ENCODE measurements at regions not wholly inside any gene's neighbourhood (a gene's known extent, or its start where the extent isn't known, plus 50 kb on each side); places are given as distances from the start of the nearest gene placed in this dataset.

DNA sequence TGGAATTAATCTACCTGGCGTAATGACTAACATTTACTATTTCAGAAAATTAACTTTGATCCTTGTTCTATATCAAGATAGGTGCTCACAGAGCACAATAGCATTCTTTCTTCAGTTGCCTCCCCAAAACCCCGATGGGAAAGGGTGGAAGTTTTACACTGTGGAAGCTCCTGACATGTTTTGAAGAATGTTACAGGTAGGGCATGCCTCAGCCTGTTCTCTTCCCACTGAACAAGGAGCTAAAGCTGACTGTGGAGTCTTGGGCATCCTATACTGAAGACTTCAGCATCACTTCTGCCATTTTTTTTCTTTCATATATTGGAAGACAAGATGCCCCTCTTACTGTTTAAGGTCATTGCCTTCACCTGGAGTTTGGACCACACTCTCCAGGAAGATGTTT is 211.2 kb downstream of the SPP2 start:
- H3K4me3 ChIP-seq: no peak overlapping the region
- no peak for DNase-seq (ENCODE audit: low read depth, low spot score)

DNA sequence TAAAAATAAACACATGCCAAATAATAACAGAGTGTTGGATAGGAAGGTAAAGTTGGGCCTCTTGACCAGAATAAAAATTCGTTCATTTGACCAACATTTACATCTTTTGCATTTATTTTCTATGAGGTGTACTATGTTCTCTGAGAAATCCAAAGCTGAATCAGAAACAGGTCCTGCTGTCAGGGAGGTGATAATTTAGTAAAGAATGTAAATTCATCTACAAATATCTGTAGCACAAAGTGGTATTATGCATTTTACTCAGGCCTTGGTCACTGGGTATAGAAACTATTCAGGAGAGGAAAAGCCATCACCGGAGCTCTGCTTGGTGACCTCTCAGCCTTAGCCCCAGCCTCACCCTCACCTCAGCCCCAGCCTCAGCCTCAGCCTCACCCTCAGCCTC is 208.9 kb downstream of the SPP2 start:
- no peak overlapping the region for H3K9ac ChIP-seq (ENCODE audit: insufficient read length)
- H3K27ac ChIP-seq: no peak overlapping the region
- no peaks in the 10 kb centered on the region for H3K9me3 ChIP-seq (ENCODE audit: low read depth, low read length)
- no peak overlapping the region for H3K4me3 ChIP-seq
- DNase-seq (ENCODE audit: low read depth, low spot score): no peak
- TF ChIP-seq FOXP2 (optimal IDR thresholded peaks at IDR 0.05; ENCODE audit: control extremely low read depth, extremely low read length, insufficient read depth): no peak
- no peaks in the 10 kb centered on the region for H3K36me3 ChIP-seq (ENCODE audit: insufficient read depth, low read length)

More for the DNA sequence above, 211.2 kb downstream of the SPP2 start:
- Histone ChIP-seq H3K27ac (no peak overlapping the region), H3K36me3 (ENCODE audit: insufficient read depth, low read length) (no peaks in the 10 kb centered on the region), H3K9me3 (ENCODE audit: low read depth, low read length) (no peaks in the 10 kb centered on the region), H3K9ac (ENCODE audit: insufficient read length) (no peak overlapping the region)
- TF ChIP-seq EZH2 (IDR thresholded peaks at IDR 0.05) (no peak), POLR2AphosphoS5 (IDR thresholded peaks at IDR 0.05; ENCODE audit: borderline replicate concordance, low read depth, low read length) (no peak), FOXP2 (optimal IDR thresholded peaks at IDR 0.05; ENCODE audit: control extremely low read depth, extremely low read length, insufficient read depth) (no peak)

DNA sequence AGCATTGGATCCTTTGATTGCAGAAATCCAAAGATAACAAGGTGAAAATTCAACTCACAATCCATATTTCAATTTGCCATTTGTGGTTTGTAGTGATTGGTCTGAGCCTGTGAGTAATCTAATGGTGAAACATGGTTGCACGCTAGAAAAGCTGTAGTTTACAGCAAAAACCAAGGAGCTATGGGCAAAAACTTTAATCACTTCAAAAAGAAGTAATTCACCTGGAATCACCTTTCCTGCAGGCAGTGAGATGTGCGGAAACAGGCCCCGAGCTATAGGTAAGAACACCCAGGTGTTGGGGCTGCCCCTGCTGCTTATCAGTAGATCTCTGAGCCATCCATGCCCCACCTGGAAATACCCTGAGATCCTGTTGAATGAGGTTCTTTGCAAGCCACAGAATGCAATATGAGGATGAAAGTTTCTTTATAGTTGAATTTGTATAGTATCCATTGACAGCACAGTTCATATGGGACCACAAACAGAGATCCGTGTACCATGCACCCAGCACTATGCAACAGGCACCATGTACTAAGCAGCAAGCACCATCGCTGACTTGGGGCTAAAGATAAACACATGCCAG is 208.2 kb downstream of the SPP2 start:
- Histone ChIP-seq H3K4me3 (no peak overlapping the region), H3K27ac (no peak overlapping the region), H3K36me3 (ENCODE audit: insufficient read depth, low read length) (no peaks in the 10 kb centered on the region), H3K9me3 (ENCODE audit: low read depth, low read length) (no peaks in the 10 kb centered on the region), H3K9ac (ENCODE audit: insufficient read length) (no peak overlapping the region)
- TF ChIP-seq EZH2 (IDR thresholded peaks at IDR 0.05) (no peak), FOXP2 (optimal IDR thresholded peaks at IDR 0.05; ENCODE audit: control extremely low read depth, extremely low read length, insufficient read depth) (no peak), POLR2AphosphoS5 (IDR thresholded peaks at IDR 0.05; ENCODE audit: borderline replicate concordance, low read depth, low read length) (no peak)
- DNase-seq (ENCODE audit: low read depth, low spot score): no peak

DNA sequence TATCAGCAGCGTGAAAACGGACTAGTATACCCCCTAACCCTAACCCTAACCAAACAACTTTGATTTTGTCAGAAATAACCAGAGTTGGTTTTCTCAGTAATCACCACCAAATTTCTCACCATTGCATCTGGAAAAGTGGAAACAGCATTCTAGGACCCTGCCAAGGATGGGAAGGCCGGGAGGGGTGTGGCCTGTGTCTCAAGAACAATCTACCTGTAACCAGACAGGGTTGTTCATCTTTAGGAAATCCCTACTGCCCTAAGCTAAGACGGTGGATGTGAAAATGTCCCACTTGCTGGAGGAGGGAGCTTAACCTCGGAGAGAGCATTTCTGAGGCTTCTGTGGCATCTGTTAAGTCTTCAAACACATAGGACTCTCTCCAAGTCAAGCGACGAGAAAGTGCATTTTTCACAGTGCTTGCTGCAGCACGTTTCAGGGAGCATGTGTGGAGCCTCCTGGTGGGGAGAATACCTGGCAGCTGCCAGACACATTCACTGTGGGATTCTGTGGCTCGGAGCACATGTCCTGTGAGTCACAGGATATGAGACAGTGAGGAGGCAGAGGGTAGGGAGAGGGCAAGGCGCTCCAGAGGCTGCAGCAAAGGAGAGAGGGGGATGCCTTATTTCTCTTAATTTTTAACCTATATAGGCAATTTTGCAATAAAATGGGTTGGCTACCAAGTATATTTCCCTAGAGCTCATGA is 207.5 kb downstream of the SPP2 start:
- Histone ChIP-seq H3K4me3 (no peak overlapping the region), H3K9me3 (ENCODE audit: low read depth, low read length) (no peaks in the 10 kb centered on the region), H3K27ac (no peak overlapping the region), H3K9ac (ENCODE audit: insufficient read length) (no peak overlapping the region), H3K36me3 (ENCODE audit: insufficient read depth, low read length) (no peaks in the 10 kb centered on the region)
- no peak for TF ChIP-seq POLR2AphosphoS5 (IDR thresholded peaks at IDR 0.05; ENCODE audit: borderline replicate concordance, low read depth, low read length)
- no peak for TF ChIP-seq EZH2 (IDR thresholded peaks at IDR 0.05)
- TF ChIP-seq FOXP2 (optimal IDR thresholded peaks at IDR 0.05; ENCODE audit: control extremely low read depth, extremely low read length, insufficient read depth): no peak
- no peak for DNase-seq (ENCODE audit: low read depth, low spot score)

DNA sequence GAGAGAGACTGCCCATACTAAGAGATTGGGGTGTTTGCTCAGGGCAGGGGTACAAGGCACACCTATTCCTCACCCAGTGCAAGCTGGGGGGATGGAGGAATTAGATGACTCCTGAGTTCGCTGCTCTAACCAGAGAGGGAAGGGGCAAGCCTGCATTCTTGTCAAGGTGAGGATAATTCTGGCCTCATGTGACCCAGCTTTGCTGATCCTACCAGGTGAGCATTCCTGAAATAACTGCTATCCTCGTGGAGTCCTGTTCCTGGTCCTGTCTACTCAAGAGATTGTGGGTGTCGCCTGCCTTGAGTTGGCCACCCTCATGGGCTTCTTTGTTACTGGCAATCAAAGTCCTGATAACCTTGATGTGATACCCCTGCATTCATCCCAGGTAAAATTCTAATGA is 206.0 kb downstream of the SPP2 start:
- Histone ChIP-seq H3K9ac (ENCODE audit: insufficient read length) (no peak overlapping the region), H3K4me3 (no peak overlapping the region), H3K36me3 (ENCODE audit: insufficient read depth, low read length) (no peaks in the 10 kb centered on the region), H3K9me3 (ENCODE audit: low read depth, low read length) (no peaks in the 10 kb centered on the region), H3K27ac (no peak overlapping the region)
- TF ChIP-seq FOXP2 (optimal IDR thresholded peaks at IDR 0.05; ENCODE audit: control extremely low read depth, extremely low read length, insufficient read depth) (no peak), EZH2 (IDR thresholded peaks at IDR 0.05) (no peak), POLR2AphosphoS5 (IDR thresholded peaks at IDR 0.05; ENCODE audit: borderline replicate concordance, low read depth, low read length) (no peak)
- DNase-seq (ENCODE audit: low read depth, low spot score): no peak

DNA sequence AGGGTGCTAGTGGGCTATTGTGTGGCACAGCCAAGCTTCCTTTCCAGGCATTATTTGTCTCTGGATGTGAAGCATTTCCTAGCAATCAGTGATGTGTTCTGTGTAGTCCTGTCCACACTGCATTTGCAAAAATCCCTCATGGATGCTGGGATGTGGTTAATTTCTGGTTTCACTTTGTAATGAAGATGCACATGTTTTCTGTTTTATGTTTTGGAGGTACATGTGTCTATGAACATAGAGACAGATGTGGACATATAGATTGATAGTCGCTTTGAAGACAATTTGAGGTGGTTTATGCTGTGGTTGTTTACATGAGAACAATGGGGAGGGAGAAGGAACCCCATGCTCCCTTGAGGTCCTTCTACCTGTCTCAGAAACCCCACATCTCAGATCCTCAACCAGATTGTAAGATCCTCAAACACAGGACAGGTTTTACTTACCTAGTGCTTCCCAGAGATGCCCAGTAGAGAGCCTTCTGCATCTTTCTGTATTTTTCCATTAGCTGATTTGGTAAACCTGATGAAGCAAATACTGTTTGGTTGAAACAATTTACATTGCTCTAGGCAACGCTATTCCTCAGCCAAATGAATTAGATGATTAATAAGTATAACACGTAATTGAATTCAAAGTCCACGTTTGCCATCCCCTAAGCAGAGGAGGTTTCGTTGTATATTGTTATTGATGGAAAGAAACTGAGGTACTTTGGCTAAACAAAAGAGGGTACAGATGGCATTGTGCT is 204.4 kb downstream of the SPP2 start:
- TF ChIP-seq EZH2 (IDR thresholded peaks at IDR 0.05): no peak
- TF ChIP-seq POLR2AphosphoS5 (IDR thresholded peaks at IDR 0.05; ENCODE audit: borderline replicate concordance, low read depth, low read length): no peak
- no peak for TF ChIP-seq FOXP2 (optimal IDR thresholded peaks at IDR 0.05; ENCODE audit: control extremely low read depth, extremely low read length, insufficient read depth)
- no peaks in the 10 kb centered on the region for H3K36me3 ChIP-seq (ENCODE audit: insufficient read depth, low read length)
- no peak overlapping the region for H3K9ac ChIP-seq (ENCODE audit: insufficient read length)
- no peak overlapping the region for H3K4me3 ChIP-seq
- no peak for DNase-seq (ENCODE audit: low read depth, low spot score)
- H3K27ac ChIP-seq: no peak overlapping the region
- H3K9me3 ChIP-seq (ENCODE audit: low read depth, low read length): no peaks in the 10 kb centered on the region

DNA sequence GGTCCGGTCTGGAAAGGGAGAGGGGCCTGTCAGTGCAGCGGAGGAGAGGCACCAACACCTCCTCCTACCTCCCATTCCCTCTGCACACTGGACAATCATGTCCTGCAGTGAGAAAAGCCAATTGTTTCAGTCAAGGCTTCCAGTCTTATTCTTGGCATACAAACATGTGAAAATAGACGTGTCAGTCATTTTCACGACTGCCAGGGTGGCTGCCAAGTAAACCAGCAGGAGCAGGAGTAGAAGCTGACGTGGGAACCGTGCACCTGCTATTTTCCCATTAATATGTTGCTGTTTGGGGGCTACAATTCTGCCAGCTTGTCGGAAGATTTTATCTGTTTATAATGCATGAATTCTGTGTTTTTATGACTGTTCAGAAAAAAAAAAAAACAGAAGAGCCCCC is 202.3 kb downstream of the SPP2 start:
- H3K9ac ChIP-seq (ENCODE audit: insufficient read length): no peak overlapping the region
- TF ChIP-seq FOXP2 (optimal IDR thresholded peaks at IDR 0.05; ENCODE audit: control extremely low read depth, extremely low read length, insufficient read depth): no peak
- no peak for TF ChIP-seq EZH2 (IDR thresholded peaks at IDR 0.05)
- no peak for TF ChIP-seq POLR2AphosphoS5 (IDR thresholded peaks at IDR 0.05; ENCODE audit: borderline replicate concordance, low read depth, low read length)
- no peak for DNase-seq (ENCODE audit: low read depth, low spot score)
- H3K9me3 ChIP-seq (ENCODE audit: low read depth, low read length): no peaks in the 10 kb centered on the region
- no peak overlapping the region for H3K27ac ChIP-seq
- H3K4me3 ChIP-seq: no peak overlapping the region
- no peaks in the 10 kb centered on the region for H3K36me3 ChIP-seq (ENCODE audit: insufficient read depth, low read length)

DNA sequence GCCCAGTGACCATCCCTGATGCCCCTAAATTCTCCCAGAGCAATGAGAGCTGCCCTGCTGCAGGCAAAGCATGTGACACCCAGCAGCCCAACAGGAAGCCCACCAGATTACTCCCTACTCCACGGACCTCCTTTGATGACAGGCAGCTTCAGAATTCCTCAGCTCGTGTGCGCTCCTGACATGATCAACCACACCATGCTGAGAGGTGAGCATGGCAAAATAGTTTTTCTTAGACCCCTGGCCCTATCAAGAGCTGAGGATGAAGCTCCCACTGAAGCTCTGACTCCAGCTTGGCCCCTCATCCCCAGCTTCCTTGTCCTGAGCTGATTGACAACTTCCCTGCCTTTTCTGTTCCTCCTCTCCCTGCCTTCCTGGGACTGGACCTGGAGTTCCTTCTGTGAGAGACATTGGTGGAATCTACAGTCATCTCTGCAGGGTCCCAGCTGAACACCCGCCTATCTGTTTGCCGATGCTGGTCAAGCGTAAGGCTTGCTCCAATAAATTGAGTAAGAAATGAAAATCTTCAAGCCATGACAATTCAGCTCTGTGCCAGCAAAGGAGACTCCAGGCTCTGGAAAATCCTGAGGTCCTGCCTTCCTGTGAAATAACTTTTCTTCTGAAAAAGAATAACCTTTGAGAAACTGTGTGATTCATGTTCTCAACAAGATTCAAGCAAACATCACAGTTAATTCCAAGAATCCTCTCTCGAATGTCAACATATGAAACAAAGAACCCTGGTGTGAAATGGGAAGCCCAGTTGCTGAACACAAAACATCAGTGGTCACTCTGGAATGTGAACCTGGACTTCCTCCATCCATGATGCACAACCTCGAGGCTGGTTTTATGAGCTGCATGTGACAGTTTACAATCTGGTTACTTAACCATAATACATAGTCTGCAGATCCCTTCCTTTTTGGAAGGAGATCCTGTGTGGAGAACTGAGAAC is 201.1 kb downstream of the SPP2 start:
- Histone ChIP-seq H3K9me3 (ENCODE audit: low read depth, low read length) (no peaks in the 10 kb centered on the region), H3K4me3 (no peak overlapping the region), H3K9ac (ENCODE audit: insufficient read length) (no peak overlapping the region), H3K27ac (no peak overlapping the region), H3K36me3 (ENCODE audit: insufficient read depth, low read length) (no peaks in the 10 kb centered on the region)
- no peak for DNase-seq (ENCODE audit: low read depth, low spot score)
- TF ChIP-seq FOXP2 (optimal IDR thresholded peaks at IDR 0.05; ENCODE audit: control extremely low read depth, extremely low read length, insufficient read depth) (no peak), EZH2 (IDR thresholded peaks at IDR 0.05) (no peak), POLR2AphosphoS5 (IDR thresholded peaks at IDR 0.05; ENCODE audit: borderline replicate concordance, low read depth, low read length) (no peak)
